ENCODE measurements at regions not wholly inside any gene's neighbourhood (a gene's known extent, or its start where the extent isn't known, plus 50 kb on each side); places are given as distances from the start of the nearest gene placed in this dataset.
A peak's percentile ranks its signal among the peaks of the same experiment; 100 is the strongest.

DNA sequence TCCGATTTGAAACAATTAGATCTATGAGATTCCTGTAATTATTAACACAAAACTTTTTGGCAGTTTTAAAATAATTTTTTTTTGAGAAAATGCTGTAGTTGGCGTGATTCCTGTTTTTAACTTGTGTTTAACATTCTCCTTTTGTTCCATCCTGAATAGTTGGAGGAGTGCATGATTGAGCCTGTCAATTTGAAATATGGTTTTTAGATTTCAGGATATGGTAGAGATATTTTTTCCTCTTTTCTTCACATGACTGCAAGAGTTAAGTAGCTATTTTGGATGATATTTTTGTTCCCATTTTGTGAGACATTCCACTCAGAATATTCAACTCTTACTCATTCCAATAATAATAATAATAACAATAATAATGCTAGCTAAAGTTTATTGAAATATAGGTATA lies 241.7 kb upstream of the MAN1A1 start:
- TF ChIP-seq, protein P1, sequence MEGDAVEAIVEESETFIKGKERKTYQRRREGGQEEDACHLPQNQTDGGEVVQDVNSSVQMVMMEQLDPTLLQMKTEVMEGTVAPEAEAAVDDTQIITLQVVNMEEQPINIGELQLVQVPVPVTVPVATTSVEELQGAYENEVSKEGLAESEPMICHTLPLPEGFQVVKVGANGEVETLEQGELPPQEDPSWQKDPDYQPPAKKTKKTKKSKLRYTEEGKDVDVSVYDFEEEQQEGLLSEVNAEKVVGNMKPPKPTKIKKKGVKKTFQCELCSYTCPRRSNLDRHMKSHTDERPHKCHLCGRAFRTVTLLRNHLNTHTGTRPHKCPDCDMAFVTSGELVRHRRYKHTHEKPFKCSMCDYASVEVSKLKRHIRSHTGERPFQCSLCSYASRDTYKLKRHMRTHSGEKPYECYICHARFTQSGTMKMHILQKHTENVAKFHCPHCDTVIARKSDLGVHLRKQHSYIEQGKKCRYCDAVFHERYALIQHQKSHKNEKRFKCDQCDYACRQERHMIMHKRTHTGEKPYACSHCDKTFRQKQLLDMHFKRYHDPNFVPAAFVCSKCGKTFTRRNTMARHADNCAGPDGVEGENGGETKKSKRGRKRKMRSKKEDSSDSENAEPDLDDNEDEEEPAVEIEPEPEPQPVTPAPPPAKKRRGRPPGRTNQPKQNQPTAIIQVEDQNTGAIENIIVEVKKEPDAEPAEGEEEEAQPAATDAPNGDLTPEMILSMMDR (IDR thresholded peaks at IDR 0.05; ENCODE audit: poor library complexity, severe bottlenecking), result no peak
- Histone ChIP-seq H3K4me3 (ENCODE audit: severe bottlenecking) (no peak overlapping the region), H3K36me3 (ENCODE audit: low read depth) (no peaks in the 10 kb centered on the region)

GRCh38 chr6:119590066-119590465 lies 240.5 kb upstream of the MAN1A1 start:
- TF ChIP-seq, protein P1 (IDR thresholded peaks at IDR 0.05; ENCODE audit: poor library complexity, severe bottlenecking), result no peak
- ATAC-seq (ENCODE audit: low read depth) (no peak), DNase-seq (ENCODE audit: low spot score) (no peak)
- H3K4me3 ChIP-seq (ENCODE audit: severe bottlenecking), result no peak overlapping the region
- no peak overlapping the region for H3K27ac ChIP-seq (ENCODE audit: poor library complexity, severe bottlenecking)
- no peaks in the 10 kb centered on the region for H3K9me3 ChIP-seq (ENCODE audit: severe bottlenecking)
- H3K27me3 ChIP-seq (ENCODE audit: insufficient read depth, poor library complexity, severe bottlenecking), result no peaks in the 10 kb centered on the region
- H3K4me1 ChIP-seq (ENCODE audit: insufficient read depth, poor library complexity, severe bottlenecking), result peaks cover 5% of the 10 kb centered on the region
- H3K36me3 ChIP-seq (ENCODE audit: low read depth), result no peaks in the 10 kb centered on the region

More for the DNA sequence above, 241.7 kb upstream of the MAN1A1 start:
- ATAC-seq (ENCODE audit: low read depth) (no peak), DNase-seq (ENCODE audit: low spot score) (no peak)
- H3K9me3 ChIP-seq (ENCODE audit: severe bottlenecking), result no peaks in the 10 kb centered on the region
- no peak overlapping the region for H3K27ac ChIP-seq (ENCODE audit: poor library complexity, severe bottlenecking)
- H3K27me3 ChIP-seq (ENCODE audit: insufficient read depth, poor library complexity, severe bottlenecking), result no peaks in the 10 kb centered on the region
- H3K4me1 ChIP-seq (ENCODE audit: insufficient read depth, poor library complexity, severe bottlenecking), result peaks cover 5% of the 10 kb centered on the region

- H3K4me3 ChIP-seq (ENCODE audit: severe bottlenecking), result no peak overlapping the region
- ATAC-seq (ENCODE audit: low read depth), result peak; percentile 91
- no peaks in the 10 kb centered on the region for H3K36me3 ChIP-seq (ENCODE audit: low read depth)
- DNase-seq (ENCODE audit: low spot score), result no peak
- no peaks in the 10 kb centered on the region for H3K27me3 ChIP-seq (ENCODE audit: insufficient read depth, poor library complexity, severe bottlenecking)
- H3K27ac ChIP-seq (ENCODE audit: poor library complexity, severe bottlenecking), result no peak overlapping the region
- H3K9me3 ChIP-seq (ENCODE audit: severe bottlenecking), result no peaks in the 10 kb centered on the region
- H3K4me1 ChIP-seq (ENCODE audit: insufficient read depth, poor library complexity, severe bottlenecking), result peaks cover 5% of the 10 kb centered on the region
- TF ChIP-seq, protein P1 (IDR thresholded peaks at IDR 0.05; ENCODE audit: poor library complexity, severe bottlenecking), result no peak
Measured at GRCh38 chr6:119587537-119587936, 238.0 kb upstream of the MAN1A1 start.

DNA sequence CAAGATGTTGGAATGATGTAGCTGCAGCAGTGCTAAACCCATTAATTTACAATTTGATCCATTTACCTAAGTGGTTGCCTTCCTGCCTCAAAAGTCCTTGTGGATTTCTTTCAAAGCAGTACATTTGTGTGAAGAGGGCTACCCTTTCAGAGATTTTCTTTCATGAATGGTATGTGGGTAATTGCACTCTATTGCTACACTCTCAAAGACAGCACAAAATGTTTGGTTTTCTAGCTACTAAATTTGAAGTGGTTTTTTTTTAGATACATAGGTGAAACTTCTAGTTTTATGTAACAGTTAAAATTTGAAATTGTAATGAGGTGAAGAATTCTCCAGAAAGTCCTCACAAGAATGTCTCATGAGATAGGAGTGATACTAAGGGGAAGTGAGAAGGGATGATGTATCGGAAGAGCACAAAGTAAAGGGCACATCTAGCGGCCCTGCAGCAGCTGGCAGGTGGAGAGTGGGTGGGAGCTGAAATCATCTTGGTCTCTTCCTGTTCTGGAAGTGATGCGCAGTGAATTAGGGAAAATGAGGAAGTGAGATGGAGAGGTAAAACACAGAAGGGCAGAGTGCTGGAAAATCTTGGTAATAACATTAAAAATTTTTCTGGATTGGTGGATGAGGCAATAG lies 236.8 kb upstream of the MAN1A1 start:
- TF ChIP-seq, protein P1 (IDR thresholded peaks at IDR 0.05; ENCODE audit: poor library complexity, severe bottlenecking), result no peak
- H3K36me3 ChIP-seq (ENCODE audit: low read depth), result no peaks in the 10 kb centered on the region
- H3K4me1 ChIP-seq (ENCODE audit: insufficient read depth, poor library complexity, severe bottlenecking), result peaks cover 4% of the 10 kb centered on the region
- no peak overlapping the region for H3K4me3 ChIP-seq (ENCODE audit: severe bottlenecking)
- no peaks in the 10 kb centered on the region for H3K27me3 ChIP-seq (ENCODE audit: insufficient read depth, poor library complexity, severe bottlenecking)
- ATAC-seq (ENCODE audit: low read depth), result no peak
- H3K27ac ChIP-seq (ENCODE audit: poor library complexity, severe bottlenecking), result no peak overlapping the region
- DNase-seq (ENCODE audit: low spot score), result no peak
- no peaks in the 10 kb centered on the region for H3K9me3 ChIP-seq (ENCODE audit: severe bottlenecking)

GRCh38 chr6:119584088-119584487 lies 234.5 kb upstream of the MAN1A1 start:
- DNase-seq (ENCODE audit: low spot score), result no peak
- H3K4me3 ChIP-seq (ENCODE audit: severe bottlenecking), result no peak overlapping the region
- H3K36me3 ChIP-seq (ENCODE audit: low read depth), result no peaks in the 10 kb centered on the region
- H3K27me3 ChIP-seq (ENCODE audit: insufficient read depth, poor library complexity, severe bottlenecking), result no peaks in the 10 kb centered on the region
- no peak overlapping the region for H3K27ac ChIP-seq (ENCODE audit: poor library complexity, severe bottlenecking)
- H3K4me1 ChIP-seq (ENCODE audit: insufficient read depth, poor library complexity, severe bottlenecking), result no peaks in the 10 kb centered on the region
- ATAC-seq (ENCODE audit: low read depth), result no peak
- TF ChIP-seq, protein P1 (IDR thresholded peaks at IDR 0.05; ENCODE audit: poor library complexity, severe bottlenecking), result no peak
- H3K9me3 ChIP-seq (ENCODE audit: severe bottlenecking), result no peaks in the 10 kb centered on the region
